ENCODE measurements at regions not wholly inside any gene's neighbourhood (a gene's known extent, or its start where the extent isn't known, plus 50 kb on each side); places are given as distances from the start of the nearest gene placed in this dataset.

DNA sequence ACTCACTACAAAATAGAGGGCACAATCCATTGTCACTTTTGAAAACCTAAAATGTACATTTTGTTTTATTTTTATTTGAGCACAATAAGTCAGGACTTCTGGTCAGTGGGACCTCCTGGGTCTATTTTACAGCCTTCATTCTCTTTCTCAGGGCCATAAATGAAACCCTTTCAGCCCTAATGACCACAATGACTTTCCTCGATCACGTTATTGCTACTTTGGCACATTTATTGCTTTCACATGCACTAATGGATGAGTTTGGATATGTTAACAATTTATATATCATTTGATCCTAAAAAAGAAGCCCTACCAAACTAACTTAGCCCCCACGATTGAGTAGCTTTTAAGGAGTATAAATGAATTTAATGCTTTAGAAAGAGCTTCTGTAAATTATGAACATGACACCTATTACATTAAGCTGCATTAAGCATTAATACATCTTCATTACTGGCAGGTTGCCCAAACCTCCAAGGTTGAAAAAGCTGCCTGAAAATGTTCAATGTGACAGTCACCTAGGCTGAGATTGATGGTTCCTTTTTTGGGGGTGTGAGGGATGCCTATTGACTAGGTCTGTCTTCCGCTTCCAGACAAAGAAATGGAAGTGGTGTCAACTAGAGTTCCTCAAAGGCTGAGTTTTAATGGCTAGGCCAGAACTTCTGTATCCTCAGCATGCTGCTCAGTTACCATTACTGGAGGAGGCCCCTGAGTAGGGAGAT lies 296.4 kb downstream of the GPAT3 start:
- Histone ChIP-seq H3K36me3 (ENCODE audit: insufficient read depth, low read length) (no peaks in the 10 kb centered on the region), H3K4me1 (ENCODE audit: control insufficient read depth, insufficient read depth, low read length) (peaks cover 9% of the 10 kb centered on the region), H3K27me3 (ENCODE audit: control insufficient read depth, insufficient read depth, low read length) (no peaks in the 10 kb centered on the region), H3K4me3 (ENCODE audit: low read length) (no peak overlapping the region), H3K9ac (ENCODE audit: low read depth, low read length) (no peak overlapping the region), H3K9me3 (replicated peaks; ENCODE audit: low read length) (no peaks in the 10 kb centered on the region), H3K4me2 (ENCODE audit: low read length) (no peak overlapping the region)

DNA sequence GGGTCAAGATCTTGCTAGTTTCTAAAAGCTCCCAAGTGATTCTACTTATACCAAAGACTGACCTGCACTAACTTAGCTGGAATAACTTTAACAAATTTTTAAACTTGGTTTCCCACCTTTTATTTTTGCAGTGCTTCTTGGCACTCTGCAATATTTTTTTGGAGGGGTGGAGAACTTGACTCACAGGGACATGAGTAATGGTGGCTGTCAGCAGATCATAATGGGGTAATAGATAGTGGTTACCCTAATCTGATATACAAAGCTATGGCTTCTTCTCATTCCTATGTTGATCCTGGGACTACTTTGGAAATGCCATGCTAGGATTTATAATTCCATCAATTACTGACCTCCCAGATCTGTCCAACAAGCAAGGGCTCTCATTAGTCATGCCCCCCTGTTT lies 295.7 kb downstream of the GPAT3 start:
- Histone ChIP-seq H3K36me3 (ENCODE audit: insufficient read depth, low read length) (no peaks in the 10 kb centered on the region), H3K9me3 (replicated peaks; ENCODE audit: low read length) (no peaks in the 10 kb centered on the region), H3K9ac (ENCODE audit: low read depth, low read length) (no peak overlapping the region), H3K4me3 (ENCODE audit: low read length) (no peak overlapping the region), H3K4me1 (ENCODE audit: control insufficient read depth, insufficient read depth, low read length) (peaks cover 9% of the 10 kb centered on the region), H3K27me3 (ENCODE audit: control insufficient read depth, insufficient read depth, low read length) (no peaks in the 10 kb centered on the region), H3K4me2 (ENCODE audit: low read length) (no peak overlapping the region)

DNA sequence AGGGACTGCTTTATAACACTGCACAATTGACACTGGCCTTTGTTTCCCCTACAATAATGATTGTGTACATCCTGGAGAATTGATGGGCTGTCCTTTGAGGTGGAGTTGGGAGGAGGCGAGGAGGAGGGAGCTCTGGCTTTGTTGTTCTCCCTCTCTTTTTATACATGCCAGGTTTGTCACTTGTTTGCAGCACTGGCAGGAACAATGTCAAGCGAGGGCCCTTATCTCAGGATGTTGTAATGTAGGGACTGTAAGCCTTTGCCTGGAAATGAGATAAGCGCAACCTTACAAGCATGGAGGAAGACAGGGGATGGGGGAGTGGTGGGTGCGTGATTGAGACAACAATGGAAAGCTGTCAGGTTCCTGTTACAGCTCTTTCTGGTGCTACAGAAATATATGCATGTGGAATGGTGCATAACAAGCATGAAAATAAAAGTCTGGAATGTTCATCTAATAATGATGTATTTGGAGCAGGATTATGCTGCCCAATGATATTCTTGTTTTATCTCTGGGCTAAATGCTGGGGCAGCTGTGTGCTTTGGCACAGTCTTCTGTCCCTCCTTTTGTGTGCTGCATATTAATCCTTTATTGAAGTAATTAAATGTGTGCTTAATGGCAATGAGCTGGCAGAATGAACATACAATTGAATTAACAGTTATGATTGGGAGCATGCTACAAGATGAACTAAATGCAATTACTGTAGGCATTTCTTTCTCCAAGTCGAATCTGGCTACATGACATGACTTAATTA lies 294.4 kb downstream of the GPAT3 start:
- Histone ChIP-seq H3K36me3 (ENCODE audit: insufficient read depth, low read length) (no peaks in the 10 kb centered on the region), H3K4me2 (ENCODE audit: low read length) (no peak overlapping the region), H3K4me1 (ENCODE audit: control insufficient read depth, insufficient read depth, low read length) (peaks cover 9% of the 10 kb centered on the region), H3K4me3 (ENCODE audit: low read length) (no peak overlapping the region), H3K27me3 (ENCODE audit: control insufficient read depth, insufficient read depth, low read length) (no peaks in the 10 kb centered on the region), H3K9me3 (replicated peaks; ENCODE audit: low read length) (no peaks in the 10 kb centered on the region), H3K9ac (ENCODE audit: low read depth, low read length) (no peak overlapping the region)

DNA sequence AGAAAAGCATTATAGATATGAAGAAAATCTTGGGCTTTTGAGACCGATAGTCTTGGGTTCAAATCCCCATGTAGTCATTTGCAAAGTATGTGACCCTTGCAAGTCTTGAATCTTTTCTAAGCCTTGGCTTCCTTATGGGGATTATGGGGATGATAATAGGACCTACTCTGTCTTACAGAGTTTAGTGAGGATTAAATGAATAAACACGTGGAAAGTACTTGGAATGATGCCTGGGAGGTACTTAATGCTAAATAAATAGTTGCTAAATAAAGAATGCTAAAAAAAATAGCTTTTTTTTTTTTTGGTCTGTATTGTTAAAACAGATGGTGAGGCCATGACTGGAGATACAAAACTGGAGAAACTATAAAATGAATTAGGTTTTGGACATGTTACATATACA lies 292.7 kb downstream of the GPAT3 start:
- H3K4me2 ChIP-seq (ENCODE audit: low read length): no peak overlapping the region

DNA sequence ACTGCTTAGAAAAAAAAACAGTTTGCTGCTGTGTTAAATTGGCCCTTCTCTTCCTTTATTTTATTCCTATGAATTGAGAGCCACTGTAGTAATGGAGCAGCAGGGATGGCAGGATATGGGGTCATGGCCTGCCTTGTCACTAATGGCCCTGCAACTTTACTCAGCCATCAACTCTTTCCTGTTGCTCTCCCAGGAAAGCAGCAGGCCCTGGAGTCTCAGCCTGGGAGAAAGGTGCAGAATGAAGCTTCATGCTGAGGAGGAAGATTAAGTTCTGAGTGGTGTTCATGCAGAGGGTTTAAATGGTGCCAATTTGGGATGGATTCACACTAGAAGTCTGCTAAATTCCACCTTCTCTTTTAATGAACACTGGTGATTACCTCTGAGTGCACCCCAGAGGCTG lies 285.6 kb downstream of the GPAT3 start:
- Histone ChIP-seq H3K4me2 (ENCODE audit: low read length) (no peak overlapping the region), H3K4me1 (ENCODE audit: control insufficient read depth, insufficient read depth, low read length) (no peaks in the 10 kb centered on the region), H3K9ac (ENCODE audit: low read depth, low read length) (no peak overlapping the region), H3K36me3 (ENCODE audit: insufficient read depth, low read length) (no peaks in the 10 kb centered on the region), H3K9me3 (replicated peaks; ENCODE audit: low read length) (no peaks in the 10 kb centered on the region), H3K27me3 (ENCODE audit: control insufficient read depth, insufficient read depth, low read length) (no peaks in the 10 kb centered on the region), H3K4me3 (ENCODE audit: low read length) (no peak overlapping the region)

More for the DNA sequence above, 292.7 kb downstream of the GPAT3 start:
- Histone ChIP-seq H3K4me1 (ENCODE audit: control insufficient read depth, insufficient read depth, low read length) (peaks cover 9% of the 10 kb centered on the region), H3K9ac (ENCODE audit: low read depth, low read length) (no peak overlapping the region), H3K9me3 (replicated peaks; ENCODE audit: low read length) (no peaks in the 10 kb centered on the region), H3K4me3 (ENCODE audit: low read length) (no peak overlapping the region), H3K36me3 (ENCODE audit: insufficient read depth, low read length) (no peaks in the 10 kb centered on the region), H3K27me3 (ENCODE audit: control insufficient read depth, insufficient read depth, low read length) (no peaks in the 10 kb centered on the region)

DNA sequence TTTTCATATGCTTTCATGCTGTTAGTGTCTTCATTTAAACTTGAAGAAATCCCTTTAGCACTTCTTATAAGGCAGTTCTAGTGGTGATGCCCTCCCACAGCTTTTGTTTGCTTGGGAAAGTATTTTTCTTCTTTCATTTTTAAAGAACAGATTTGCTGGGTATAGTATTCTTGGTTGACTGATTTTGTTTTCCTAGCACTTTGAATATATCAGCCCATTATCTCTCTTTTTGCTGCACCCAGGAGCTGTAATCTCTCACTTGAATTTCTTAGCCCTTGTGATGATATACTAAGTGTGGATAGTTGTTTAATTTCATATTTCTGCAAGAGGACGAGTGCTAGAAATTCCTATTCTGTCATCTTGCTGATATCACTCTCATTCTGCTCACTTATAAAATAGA lies 283.7 kb downstream of the GPAT3 start:
- Histone ChIP-seq H3K4me2 (ENCODE audit: low read length) (no peak overlapping the region), H3K9me3 (replicated peaks; ENCODE audit: low read length) (no peaks in the 10 kb centered on the region), H3K36me3 (ENCODE audit: insufficient read depth, low read length) (no peaks in the 10 kb centered on the region), H3K9ac (ENCODE audit: low read depth, low read length) (no peak overlapping the region), H3K4me3 (ENCODE audit: low read length) (no peak overlapping the region), H3K27me3 (ENCODE audit: control insufficient read depth, insufficient read depth, low read length) (no peaks in the 10 kb centered on the region), H3K4me1 (ENCODE audit: control insufficient read depth, insufficient read depth, low read length) (no peaks in the 10 kb centered on the region)

DNA sequence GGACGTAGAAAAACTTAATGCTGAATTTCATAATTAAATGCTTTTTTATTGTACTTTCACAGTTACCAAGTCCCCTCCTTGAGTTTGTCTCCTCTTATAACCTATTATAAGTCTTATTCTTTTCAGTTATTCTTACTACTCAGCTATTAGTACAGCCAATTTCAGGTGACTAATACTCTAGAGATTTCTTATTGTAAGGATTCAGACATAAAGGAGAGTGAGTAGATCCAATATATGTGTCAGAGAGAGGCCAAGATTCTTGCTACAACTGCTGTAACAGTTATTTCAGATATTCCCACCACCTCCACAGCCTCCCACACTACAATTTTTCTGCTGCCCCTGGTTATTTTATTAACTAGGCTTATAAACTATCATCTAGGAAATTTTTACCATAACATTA lies 274.5 kb downstream of the GPAT3 start:
- Histone ChIP-seq H3K4me2 (ENCODE audit: low read length) (no peak overlapping the region), H3K36me3 (ENCODE audit: insufficient read depth, low read length) (no peaks in the 10 kb centered on the region), H3K9me3 (replicated peaks; ENCODE audit: low read length) (no peaks in the 10 kb centered on the region), H3K27me3 (ENCODE audit: control insufficient read depth, insufficient read depth, low read length) (no peaks in the 10 kb centered on the region), H3K4me1 (ENCODE audit: control insufficient read depth, insufficient read depth, low read length) (peaks cover 14% of the 10 kb centered on the region), H3K4me3 (ENCODE audit: low read length) (no peak overlapping the region), H3K9ac (ENCODE audit: low read depth, low read length) (no peak overlapping the region)

DNA sequence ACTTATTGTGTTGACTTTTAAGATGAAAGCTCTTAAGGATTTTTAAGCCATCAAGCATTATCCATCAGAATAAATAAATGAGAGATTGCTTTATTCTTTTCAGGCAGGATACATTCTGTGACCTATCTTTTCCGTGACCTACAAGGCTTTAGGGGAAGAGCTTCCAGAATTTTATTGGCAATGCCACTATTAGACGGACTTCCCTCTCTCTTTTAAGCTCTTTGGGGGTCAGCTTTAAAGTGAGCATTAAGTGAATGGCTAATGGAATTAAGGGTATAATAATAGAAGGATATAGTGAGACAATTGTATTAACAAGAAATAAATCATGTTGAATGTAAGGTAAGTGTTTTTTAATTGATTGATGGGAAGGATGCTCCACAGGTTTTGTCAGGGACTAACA lies 273.7 kb downstream of the GPAT3 start:
- Histone ChIP-seq H3K9me3 (replicated peaks; ENCODE audit: low read length) (no peaks in the 10 kb centered on the region), H3K27me3 (ENCODE audit: control insufficient read depth, insufficient read depth, low read length) (no peaks in the 10 kb centered on the region), H3K36me3 (ENCODE audit: insufficient read depth, low read length) (no peaks in the 10 kb centered on the region), H3K4me2 (ENCODE audit: low read length) (no peak overlapping the region), H3K9ac (ENCODE audit: low read depth, low read length) (no peak overlapping the region), H3K4me3 (ENCODE audit: low read length) (no peak overlapping the region), H3K4me1 (ENCODE audit: control insufficient read depth, insufficient read depth, low read length) (peaks cover 14% of the 10 kb centered on the region)

DNA sequence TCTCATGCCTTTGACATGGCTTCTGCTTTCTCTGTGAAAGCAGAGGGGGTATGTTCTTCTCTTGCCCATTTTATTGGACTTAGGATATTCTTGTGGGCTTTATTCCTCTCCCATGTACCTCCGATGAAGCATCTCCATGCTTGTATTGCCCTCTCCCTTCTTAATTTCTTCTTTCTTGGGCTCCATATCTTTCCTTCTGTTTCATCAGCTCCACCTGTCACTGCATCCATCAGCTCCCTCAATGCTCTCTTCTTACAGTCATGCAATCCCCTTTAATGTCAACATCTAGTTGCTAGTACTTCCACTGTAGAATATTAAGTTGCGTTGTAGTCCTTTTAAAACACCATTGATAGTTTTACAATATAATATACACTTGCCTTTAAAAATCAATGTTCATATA lies 257.6 kb downstream of the GPAT3 start:
- no peaks in the 10 kb centered on the region for H3K36me3 ChIP-seq (ENCODE audit: insufficient read depth, low read length)
- H3K4me1 ChIP-seq (ENCODE audit: control insufficient read depth, insufficient read depth, low read length): no peaks in the 10 kb centered on the region
- H3K27me3 ChIP-seq (ENCODE audit: control insufficient read depth, insufficient read depth, low read length): no peaks in the 10 kb centered on the region
- no peak overlapping the region for H3K4me2 ChIP-seq (ENCODE audit: low read length)
- no peak overlapping the region for H3K4me3 ChIP-seq (ENCODE audit: low read length)
- H3K9ac ChIP-seq (ENCODE audit: low read depth, low read length): no peak overlapping the region
- H3K9me3 ChIP-seq (replicated peaks; ENCODE audit: low read length): no peaks in the 10 kb centered on the region

DNA sequence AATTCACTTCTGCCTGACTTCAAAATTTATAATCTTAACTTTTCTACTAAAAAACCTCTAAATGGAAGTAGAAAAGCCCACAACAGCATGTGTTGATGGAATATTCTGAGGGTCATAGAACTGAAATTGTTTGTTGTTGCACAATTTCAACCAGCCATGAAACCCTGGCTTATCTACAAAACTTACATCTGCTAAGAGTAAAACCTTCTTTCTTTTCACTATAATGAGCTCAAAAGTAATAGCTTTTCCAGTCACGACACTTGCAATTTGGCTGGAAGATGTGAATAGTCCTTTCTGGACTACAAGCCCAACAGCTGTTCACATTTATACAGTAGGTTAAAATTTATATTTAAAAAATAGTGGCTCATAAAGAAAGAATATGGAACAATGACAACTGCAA lies 250.0 kb downstream of the GPAT3 start:
- Histone ChIP-seq H3K27me3 (ENCODE audit: control insufficient read depth, insufficient read depth, low read length) (no peaks in the 10 kb centered on the region), H3K4me1 (ENCODE audit: control insufficient read depth, insufficient read depth, low read length) (no peaks in the 10 kb centered on the region), H3K4me3 (ENCODE audit: low read length) (no peak overlapping the region), H3K9ac (ENCODE audit: low read depth, low read length) (no peak overlapping the region), H3K36me3 (ENCODE audit: insufficient read depth, low read length) (no peaks in the 10 kb centered on the region), H3K4me2 (ENCODE audit: low read length) (no peak overlapping the region), H3K9me3 (replicated peaks; ENCODE audit: low read length) (no peaks in the 10 kb centered on the region)

DNA sequence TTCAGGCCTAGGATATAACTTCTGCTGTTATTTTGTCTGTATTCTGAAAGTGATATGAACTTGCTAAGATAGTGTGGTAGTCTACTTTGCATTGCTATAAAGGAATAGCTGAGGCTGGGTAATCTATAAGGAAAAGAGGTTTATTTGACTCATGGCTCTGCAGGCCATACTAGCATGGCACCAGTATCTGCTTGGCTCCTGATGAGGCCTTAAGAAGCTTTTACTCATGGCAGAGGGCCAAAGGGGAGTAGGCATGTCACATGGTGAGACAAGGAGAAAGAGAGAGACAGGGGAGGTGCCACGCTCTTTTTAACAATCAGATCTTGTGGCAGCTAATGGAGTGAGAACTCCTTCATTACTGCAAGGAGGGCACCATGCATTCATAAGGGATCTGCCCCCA lies 247.3 kb downstream of the GPAT3 start:
- Histone ChIP-seq H3K4me3 (ENCODE audit: low read length) (no peak overlapping the region), H3K9ac (ENCODE audit: low read depth, low read length) (no peak overlapping the region), H3K4me2 (ENCODE audit: low read length) (no peak overlapping the region), H3K27me3 (ENCODE audit: control insufficient read depth, insufficient read depth, low read length) (no peaks in the 10 kb centered on the region), H3K36me3 (ENCODE audit: insufficient read depth, low read length) (no peaks in the 10 kb centered on the region), H3K4me1 (ENCODE audit: control insufficient read depth, insufficient read depth, low read length) (no peaks in the 10 kb centered on the region), H3K9me3 (replicated peaks; ENCODE audit: low read length) (no peaks in the 10 kb centered on the region)

DNA sequence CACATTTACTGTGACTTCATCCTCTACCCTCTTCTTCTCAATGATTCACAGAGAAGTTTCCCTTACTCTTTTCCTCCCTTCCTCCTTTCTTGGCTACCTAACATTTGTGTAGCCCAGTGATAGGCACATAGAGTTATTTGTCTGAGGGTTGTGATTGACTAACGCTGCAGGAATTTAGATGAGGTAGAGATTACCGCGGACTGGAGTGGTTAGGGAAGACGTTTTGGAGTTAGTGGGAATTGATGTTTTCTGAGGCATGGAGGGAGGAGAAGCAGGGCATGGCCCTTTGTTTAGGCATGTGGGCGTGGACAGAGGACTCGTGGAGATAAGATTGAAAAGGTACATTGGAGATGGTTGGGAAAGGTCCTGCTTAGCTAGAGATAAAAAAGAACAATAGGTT lies 246.7 kb downstream of the GPAT3 start:
- Histone ChIP-seq H3K27me3 (ENCODE audit: control insufficient read depth, insufficient read depth, low read length) (no peaks in the 10 kb centered on the region), H3K4me3 (ENCODE audit: low read length) (no peak overlapping the region), H3K9ac (ENCODE audit: low read depth, low read length) (no peak overlapping the region), H3K36me3 (ENCODE audit: insufficient read depth, low read length) (no peaks in the 10 kb centered on the region), H3K9me3 (replicated peaks; ENCODE audit: low read length) (no peaks in the 10 kb centered on the region), H3K4me2 (ENCODE audit: low read length) (no peak overlapping the region), H3K4me1 (ENCODE audit: control insufficient read depth, insufficient read depth, low read length) (no peaks in the 10 kb centered on the region)
